ENCODE measurements at regions not wholly inside any gene's neighbourhood (a gene's known extent, or its start where the extent isn't known, plus 50 kb on each side); places are given as distances from the start of the nearest gene placed in this dataset.

- ATAC-seq (no peak), DNase-seq (no peak)
- Mint-ChIP-seq H3K27me3 (ENCODE audit: low read depth in 2 of 2) (no peaks in the 10 kb centered on the region), H3K4me1 (no peaks in the 10 kb centered on the region), H3K9me3 (peaks cover 6 to 10% of the 10 kb centered on the region in 2 donors), H3K4me3 (no peak overlapping the region), H3K27ac (no peak overlapping the region), H3K36me3 (no peaks in the 10 kb centered on the region)
- Histone ChIP-seq H3K9me3 (ENCODE audit: control insufficient read depth, insufficient read depth, low read length) (no peaks in the 10 kb centered on the region), H3K4me3 (ENCODE audit: low read length) (no peak overlapping the region), H3K27me3 (ENCODE audit: control insufficient read depth, insufficient read depth, low read length) (no peaks in the 10 kb centered on the region), H3K4me1 (ENCODE audit: control insufficient read depth, insufficient read depth, low read length) (no peaks in the 10 kb centered on the region), H3K27ac (ENCODE audit: low read length) (no peak overlapping the region), H3K36me3 (ENCODE audit: control insufficient read depth, insufficient read depth, low read length) (no peaks in the 10 kb centered on the region)
- TF ChIP-seq CTCF (IDR thresholded peaks at IDR 0.05) = no peak
- no CpG with 5 or more reads among the region's 1 CpG for WGBS (ENCODE audit: insufficient coverage)
- intact Hi-C loops (cut with micrococcal nuclease) = no loop called here
These were observed 65.4 kb upstream of the FSHR start for GRCh38 chr2:49219741-49220140.

GRCh38 chr2:49210191-49210590 is 55.9 kb upstream of the FSHR start:
- Mint-ChIP-seq H3K27me3 (ENCODE audit: low read depth in 2 of 2) (no peaks in the 10 kb centered on the region), H3K4me1 (no peaks in the 10 kb centered on the region), H3K4me3 (no peak overlapping the region), H3K36me3 (no peaks in the 10 kb centered on the region), H3K9me3 (peaks cover 13% of the 10 kb centered on the region in 2 donors), H3K27ac (no peak overlapping the region)
- intact Hi-C loops (cut with micrococcal nuclease) = no loop called here
- H3K9me3 ChIP-seq (ENCODE audit: control insufficient read depth, insufficient read depth, low read length) = peaks cover 3% of the 10 kb centered on the region
- H3K27ac ChIP-seq (ENCODE audit: low read length) = no peak overlapping the region
- no peak for TF ChIP-seq CTCF (IDR thresholded peaks at IDR 0.05)
- 83% methylated on average over 10 of the region's 10 CpGs for WGBS (ENCODE audit: insufficient coverage)
- no peaks in the 10 kb centered on the region for H3K27me3 ChIP-seq (ENCODE audit: control insufficient read depth, insufficient read depth, low read length)
- no peak overlapping the region for H3K4me3 ChIP-seq (ENCODE audit: low read length)
- no peak for DNase-seq
- H3K36me3 ChIP-seq (ENCODE audit: control insufficient read depth, insufficient read depth, low read length) = no peaks in the 10 kb centered on the region
- ATAC-seq = no peak
- H3K4me1 ChIP-seq (ENCODE audit: control insufficient read depth, insufficient read depth, low read length) = no peaks in the 10 kb centered on the region

GRCh38 chr2:49207204-49207603 is 52.9 kb upstream of the FSHR start:
- Mint-ChIP-seq H3K36me3 (no peaks in the 10 kb centered on the region), H3K4me1 (no peaks in the 10 kb centered on the region), H3K4me3 (no peak overlapping the region), H3K27ac (no peak overlapping the region), H3K27me3 (ENCODE audit: low read depth in 2 of 2) (no peaks in the 10 kb centered on the region), H3K9me3 (peaks cover 8 to 10% of the 10 kb centered on the region in 2 donors)
- Histone ChIP-seq H3K36me3 (ENCODE audit: control insufficient read depth, insufficient read depth, low read length) (no peaks in the 10 kb centered on the region), H3K27ac (ENCODE audit: low read length) (no peak overlapping the region), H3K4me3 (ENCODE audit: low read length) (no peak overlapping the region), H3K9me3 (ENCODE audit: control insufficient read depth, insufficient read depth, low read length) (peaks cover 3% of the 10 kb centered on the region), H3K4me1 (ENCODE audit: control insufficient read depth, insufficient read depth, low read length) (no peaks in the 10 kb centered on the region), H3K27me3 (ENCODE audit: control insufficient read depth, insufficient read depth, low read length) (no peaks in the 10 kb centered on the region)
- ATAC-seq (no peak), DNase-seq (no peak)
- no peak for TF ChIP-seq CTCF (IDR thresholded peaks at IDR 0.05)
- WGBS (ENCODE audit: insufficient coverage) = 79% methylated on average over 3 of the region's 3 CpGs
- intact Hi-C loops (cut with micrococcal nuclease) = no loop called here

Data from natural killer cell (primary cell).